ENCODE measurements at regions not wholly inside any gene's neighbourhood (a gene's known extent, or its start where the extent isn't known, plus 50 kb on each side); places are given as distances from the start of the nearest gene placed in this dataset.

GRCh38 chr9:108606401-108606800 is 249.4 kb downstream of the ACTL7B start:
- H3K4me1 ChIP-seq: no peaks in the 10 kb centered on the region
- no peaks in the 10 kb centered on the region for H3K27me3 ChIP-seq
- ATAC-seq (ENCODE audit: low FRiP score in 2 of 2): no peak
- TF ChIP-seq POLR2A (IDR thresholded peaks at IDR 0.05): no peak
- no peak for TF ChIP-seq CTCF (IDR thresholded peaks at IDR 0.05)
- no peak for TF ChIP-seq POLR2AphosphoS5 (IDR thresholded peaks at IDR 0.05)
- no peak for TF ChIP-seq EP300 (IDR thresholded peaks at IDR 0.05)
- WGBS, 2 donors: 73 to 85% methylated on average over 4 of the region's 4 CpGs
- H3K4me3 ChIP-seq: no peak overlapping the region
- DNase-seq: no peak
- H3K27ac ChIP-seq: no peak overlapping the region
- H3K9me3 ChIP-seq: no peaks in the 10 kb centered on the region
- no peaks in the 10 kb centered on the region for H3K36me3 ChIP-seq

- no peaks in the 10 kb centered on the region for H3K36me3 ChIP-seq
- H3K27ac ChIP-seq: no peak overlapping the region
- H3K4me1 ChIP-seq: no peaks in the 10 kb centered on the region
- ATAC-seq (ENCODE audit: low FRiP score in 2 of 2) (no peak), DNase-seq (no peak)
- no peak overlapping the region for H3K4me3 ChIP-seq
- H3K9me3 ChIP-seq: no peaks in the 10 kb centered on the region
- TF ChIP-seq POLR2AphosphoS5 (IDR thresholded peaks at IDR 0.05) (no peak), EP300 (IDR thresholded peaks at IDR 0.05) (no peak), POLR2A (IDR thresholded peaks at IDR 0.05) (no peak), CTCF (IDR thresholded peaks at IDR 0.05) (no peak)
- WGBS, 2 donors: 51 to 63% methylated on average over 2 to 3 of the region's 3 CpGs
- H3K27me3 ChIP-seq: no peaks in the 10 kb centered on the region
Measured at GRCh38 chr9:108603141-108603540, 252.6 kb downstream of the ACTL7B start.

GRCh38 chr9:108600896-108601295 is 254.9 kb downstream of the ACTL7B start:
- Histone ChIP-seq H3K4me1 (no peaks in the 10 kb centered on the region), H3K9me3 (no peaks in the 10 kb centered on the region), H3K4me3 (no peak overlapping the region), H3K27me3 (no peaks in the 10 kb centered on the region), H3K36me3 (no peaks in the 10 kb centered on the region), H3K27ac (no peak overlapping the region)
- ATAC-seq (ENCODE audit: low FRiP score in 2 of 2) (no peak), DNase-seq (no peak)
- TF ChIP-seq POLR2A (IDR thresholded peaks at IDR 0.05) (no peak), POLR2AphosphoS5 (IDR thresholded peaks at IDR 0.05) (no peak), EP300 (IDR thresholded peaks at IDR 0.05) (no peak), CTCF (IDR thresholded peaks at IDR 0.05) (no peak)
- 83 to 86% methylated on average over 4 of the region's 4 CpGs for WGBS, 2 donors

- Histone ChIP-seq H3K27me3 (no peaks in the 10 kb centered on the region), H3K36me3 (no peaks in the 10 kb centered on the region), H3K4me3 (no peak overlapping the region), H3K9me3 (no peaks in the 10 kb centered on the region), H3K27ac (no peak overlapping the region), H3K4me1 (no peaks in the 10 kb centered on the region)
- no peak for TF ChIP-seq POLR2A (IDR thresholded peaks at IDR 0.05)
- no peak for TF ChIP-seq EP300 (IDR thresholded peaks at IDR 0.05)
- TF ChIP-seq POLR2AphosphoS5 (IDR thresholded peaks at IDR 0.05): no peak
- TF ChIP-seq CTCF (IDR thresholded peaks at IDR 0.05): no peak
- DNase-seq (no peak), ATAC-seq (ENCODE audit: low FRiP score in 2 of 2) (no peak)
- WGBS, 2 donors: 76 to 82% methylated on average over 1 of the region's 1 CpG
Measured at GRCh38 chr9:108599571-108599970, 256.2 kb downstream of the ACTL7B start.

- H3K27ac ChIP-seq: no peak overlapping the region
- no peaks in the 10 kb centered on the region for H3K9me3 ChIP-seq
- 96 to 100% methylated on average over 1 of the region's 1 CpG for WGBS, 2 donors
Measured at GRCh38 chr9:108591121-108591520, 264.7 kb downstream of the ACTL7B start.

More at GRCh38 chr9:108591121-108591520, 264.7 kb downstream of the ACTL7B start:
- DNase-seq: no peak
- ATAC-seq (ENCODE audit: low FRiP score in 2 of 2): no peak
- Histone ChIP-seq H3K4me3 (no peak overlapping the region), H3K27me3 (no peaks in the 10 kb centered on the region), H3K36me3 (no peaks in the 10 kb centered on the region), H3K4me1 (no peaks in the 10 kb centered on the region)
- TF ChIP-seq CTCF (IDR thresholded peaks at IDR 0.05): no peak
- no peak for TF ChIP-seq EP300 (IDR thresholded peaks at IDR 0.05)
- TF ChIP-seq POLR2A (IDR thresholded peaks at IDR 0.05): no peak
- TF ChIP-seq POLR2AphosphoS5 (IDR thresholded peaks at IDR 0.05): no peak
